ENCODE measurements at regions not wholly inside any gene's neighbourhood (a gene's known extent, or its start where the extent isn't known, plus 50 kb on each side); places are given as distances from the start of the nearest gene placed in this dataset.

DNA sequence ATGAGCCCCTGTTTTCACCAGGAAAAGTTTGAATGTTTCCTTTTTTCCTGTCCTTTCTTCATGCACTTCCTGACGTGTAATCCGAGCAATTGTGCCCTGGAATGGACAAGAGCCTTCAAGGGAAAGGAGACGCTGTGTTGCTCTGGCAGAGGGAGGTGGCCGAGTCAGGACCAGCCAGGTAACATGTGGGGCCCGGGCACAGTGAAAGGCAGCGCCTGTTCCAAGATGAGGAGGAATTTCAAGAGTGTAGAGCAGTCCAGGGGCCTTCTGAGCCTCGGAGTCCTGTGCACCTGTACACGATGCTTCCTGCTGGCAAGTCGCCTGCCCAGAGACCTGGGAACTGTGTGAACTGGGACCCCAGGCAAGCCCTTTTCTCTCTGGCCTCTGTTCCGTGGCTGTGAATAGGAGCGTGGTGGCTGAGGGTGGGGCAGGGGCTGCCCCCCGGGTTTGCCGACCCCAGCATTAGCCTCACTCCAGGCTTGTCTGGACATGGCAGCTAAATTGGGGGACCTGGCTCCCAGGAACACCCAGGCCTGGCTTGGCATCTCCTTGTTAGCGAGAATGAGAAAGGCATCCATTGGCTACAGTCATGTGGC is 92.0 kb downstream of the MYEOV start:
- peaks cover 4 to 14% (median 6%) of the 10 kb centered on the region in 3 donors for H3K9me3 ChIP-seq (ENCODE audit: control insufficient read depth in 3 of 3, low read length in 3 of 3)
- H3K27ac ChIP-seq (ENCODE audit: low read depth, low read length), result no peak overlapping the region
- no peaks in the 10 kb centered on the region for H3K36me3 ChIP-seq (ENCODE audit: control insufficient read depth in 3 of 3, insufficient read depth in 3 of 3, low read length in 3 of 3)
- peaks cover 2 to 6% (median 3%) of the 10 kb centered on the region in 3 donors for H3K4me1 ChIP-seq (ENCODE audit: control insufficient read depth in 3 of 3, insufficient read depth in 3 of 3, low read length in 3 of 3)
- H3K27me3 ChIP-seq (ENCODE audit: control insufficient read depth in 3 of 3, insufficient read depth in 3 of 3, low read length in 3 of 3), result peaks cover 0 to 5% (median 0%) of the 10 kb centered on the region in 3 donors
- no peak overlapping the region for H3K9ac ChIP-seq (ENCODE audit: low read depth in 1 of 3, low read length in 3 of 3)
- H3K4me3 ChIP-seq (ENCODE audit: low read length in 3 of 3), result no peak overlapping the region

DNA sequence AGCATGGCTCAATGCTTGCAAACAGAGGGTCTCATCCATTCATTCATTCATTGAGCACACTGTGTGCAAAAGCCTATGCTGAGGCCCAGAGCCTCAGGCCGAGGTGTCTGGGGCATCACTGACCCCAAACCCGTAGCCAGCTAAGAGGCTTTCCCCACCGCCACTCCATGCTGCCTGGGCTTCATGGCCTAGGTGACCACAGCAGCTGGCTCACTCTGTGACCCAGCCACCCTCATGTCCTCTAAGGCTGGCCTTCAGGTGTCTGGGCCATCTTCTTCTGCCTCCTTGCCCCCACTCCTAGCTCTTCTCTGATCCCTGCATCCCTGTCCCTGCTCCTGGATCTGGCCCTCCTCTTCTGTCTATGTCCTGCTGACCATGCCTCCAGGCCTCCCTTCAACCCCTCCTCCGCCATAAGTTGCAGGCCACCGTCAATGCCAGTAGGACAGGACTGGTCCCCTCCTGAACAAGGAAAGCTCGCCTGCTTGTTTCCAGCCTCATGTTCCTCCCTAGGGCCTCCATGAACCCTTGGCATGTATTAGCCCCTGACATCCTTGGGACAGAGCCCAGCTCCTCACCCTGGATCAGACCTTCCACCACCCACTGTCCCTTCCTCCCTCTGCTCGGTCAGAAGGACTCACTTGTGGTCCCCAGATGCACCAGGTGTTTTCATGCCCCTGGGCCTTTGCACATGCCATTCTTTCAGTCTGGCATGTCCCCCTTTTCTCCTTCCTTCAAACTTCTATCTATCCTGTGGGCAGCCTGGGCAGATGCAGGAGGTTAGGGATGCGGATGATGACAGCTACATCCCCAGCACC is 92.8 kb downstream of the MYEOV start:
- peaks cover 0 to 12% (median 4%) of the 10 kb centered on the region in 3 donors for H3K27me3 ChIP-seq (ENCODE audit: control insufficient read depth in 3 of 3, insufficient read depth in 3 of 3, low read length in 3 of 3)
- peaks cover 4 to 14% (median 6%) of the 10 kb centered on the region in 3 donors for H3K9me3 ChIP-seq (ENCODE audit: control insufficient read depth in 3 of 3, low read length in 3 of 3)
- no peaks in the 10 kb centered on the region for H3K36me3 ChIP-seq (ENCODE audit: control insufficient read depth in 3 of 3, insufficient read depth in 3 of 3, low read length in 3 of 3)
- H3K4me3 ChIP-seq (ENCODE audit: low read length in 3 of 3), result no peak overlapping the region
- H3K9ac ChIP-seq (ENCODE audit: low read depth in 1 of 3, low read length in 3 of 3), result no peak overlapping the region
- no peak overlapping the region for H3K27ac ChIP-seq (ENCODE audit: low read depth, low read length)
- peaks cover 0 to 5% (median 2%) of the 10 kb centered on the region in 3 donors for H3K4me1 ChIP-seq (ENCODE audit: control insufficient read depth in 3 of 3, insufficient read depth in 3 of 3, low read length in 3 of 3)

DNA sequence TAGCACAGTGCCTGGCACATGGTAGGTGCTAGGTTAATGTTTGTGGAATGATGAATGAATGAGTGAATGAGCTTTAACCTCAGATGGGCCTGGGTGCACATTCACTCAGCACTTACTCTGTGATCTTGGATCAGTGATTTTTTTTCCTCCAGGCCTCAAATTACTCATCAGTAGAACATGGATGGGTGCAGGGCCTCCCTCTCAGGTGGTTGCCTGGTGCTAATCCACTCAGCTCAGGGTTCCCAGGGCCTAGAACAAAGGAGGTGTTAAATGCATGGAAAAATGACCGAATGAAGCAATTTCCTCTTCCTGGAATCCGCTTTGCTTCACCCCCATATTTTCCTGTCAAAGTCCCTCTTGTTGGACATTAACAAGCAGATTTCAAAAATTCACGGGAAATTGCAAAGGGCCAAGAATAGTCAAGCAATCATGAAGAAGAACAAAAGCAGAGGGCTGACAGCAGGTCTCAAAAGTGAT is 93.5 kb downstream of the MYEOV start:
- no peak overlapping the region for H3K27ac ChIP-seq (ENCODE audit: low read depth, low read length)
- no peaks in the 10 kb centered on the region for H3K36me3 ChIP-seq (ENCODE audit: control insufficient read depth in 3 of 3, insufficient read depth in 3 of 3, low read length in 3 of 3)
- no peak overlapping the region for H3K9ac ChIP-seq (ENCODE audit: low read depth in 1 of 3, low read length in 3 of 3)

DNA sequence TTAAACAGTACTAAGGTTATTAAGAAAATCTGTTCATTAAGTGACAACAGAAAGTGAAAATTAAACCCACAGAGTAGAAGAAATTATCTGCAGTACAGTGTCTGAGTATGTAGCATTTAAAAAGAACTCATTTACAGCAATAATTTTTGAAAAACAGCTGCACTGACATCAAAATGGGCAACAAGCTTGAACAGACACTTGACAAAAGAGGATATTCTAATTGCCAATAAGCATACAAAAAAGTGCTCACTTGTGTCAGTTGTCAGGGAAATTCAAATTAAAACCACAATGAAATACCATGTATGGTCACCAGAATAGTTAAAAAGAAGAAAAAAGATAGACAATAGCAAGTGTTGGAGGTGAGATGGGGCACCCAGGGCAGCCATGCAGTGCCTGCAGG is 93.3 kb upstream of the LINC01488 start:
- H3K27me3 ChIP-seq (ENCODE audit: control insufficient read depth in 3 of 3, insufficient read depth in 3 of 3, low read length in 3 of 3), result peaks cover 4 to 18% (median 11%) of the 10 kb centered on the region in 3 donors
- no peak overlapping the region for H3K9ac ChIP-seq (ENCODE audit: low read depth in 1 of 3, low read length in 3 of 3)
- peaks cover 4 to 14% (median 6%) of the 10 kb centered on the region in 3 donors for H3K9me3 ChIP-seq (ENCODE audit: control insufficient read depth in 3 of 3, low read length in 3 of 3)
- no peak overlapping the region for H3K27ac ChIP-seq (ENCODE audit: low read depth, low read length)
- H3K4me1 ChIP-seq (ENCODE audit: control insufficient read depth in 3 of 3, insufficient read depth in 3 of 3, low read length in 3 of 3), result no peaks in the 10 kb centered on the region
- H3K4me3 ChIP-seq (ENCODE audit: low read length in 3 of 3), result no peak overlapping the region
- no peaks in the 10 kb centered on the region for H3K36me3 ChIP-seq (ENCODE audit: control insufficient read depth in 3 of 3, insufficient read depth in 3 of 3, low read length in 3 of 3)

More for the DNA sequence above, 93.5 kb downstream of the MYEOV start:
- H3K27me3 ChIP-seq (ENCODE audit: control insufficient read depth in 3 of 3, insufficient read depth in 3 of 3, low read length in 3 of 3), result peaks cover 0 to 14% (median 7%) of the 10 kb centered on the region in 3 donors
- peaks cover 4 to 14% (median 6%) of the 10 kb centered on the region in 3 donors for H3K9me3 ChIP-seq (ENCODE audit: control insufficient read depth in 3 of 3, low read length in 3 of 3)
- peaks cover 0 to under 1% (median 0%) of the 10 kb centered on the region in 3 donors for H3K4me1 ChIP-seq (ENCODE audit: control insufficient read depth in 3 of 3, insufficient read depth in 3 of 3, low read length in 3 of 3)
- no peak overlapping the region for H3K4me3 ChIP-seq (ENCODE audit: low read length in 3 of 3)

DNA sequence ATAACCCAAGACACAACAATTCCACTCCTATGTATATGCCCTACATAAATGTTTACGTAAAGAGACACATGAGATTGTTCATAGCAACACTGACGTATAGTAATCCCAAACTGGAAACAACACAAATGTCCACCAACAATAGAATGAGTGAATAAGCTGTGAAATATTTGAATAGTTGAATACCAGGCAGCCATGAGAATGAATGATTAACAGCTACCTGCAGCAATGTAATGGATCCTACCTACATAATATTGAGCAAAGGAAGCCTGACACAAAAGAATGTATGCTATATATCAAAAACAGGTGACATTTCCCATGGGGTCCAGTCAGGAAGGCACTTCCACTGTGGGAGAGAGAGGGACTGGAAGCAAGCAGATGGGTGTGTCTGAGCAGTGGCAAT is 92.8 kb upstream of the LINC01488 start:
- Histone ChIP-seq H3K9ac (ENCODE audit: low read depth in 1 of 3, low read length in 3 of 3) (no peak overlapping the region), H3K36me3 (ENCODE audit: control insufficient read depth in 3 of 3, insufficient read depth in 3 of 3, low read length in 3 of 3) (no peaks in the 10 kb centered on the region), H3K27ac (ENCODE audit: low read depth, low read length) (no peak overlapping the region), H3K4me1 (ENCODE audit: control insufficient read depth in 3 of 3, insufficient read depth in 3 of 3, low read length in 3 of 3) (no peaks in the 10 kb centered on the region), H3K27me3 (ENCODE audit: control insufficient read depth in 3 of 3, insufficient read depth in 3 of 3, low read length in 3 of 3) (peaks cover 4 to 22% (median 15%) of the 10 kb centered on the region in 3 donors), H3K9me3 (ENCODE audit: control insufficient read depth in 3 of 3, low read length in 3 of 3) (peaks cover 4 to 14% (median 6%) of the 10 kb centered on the region in 3 donors), H3K4me3 (ENCODE audit: low read length in 3 of 3) (no peak overlapping the region)

DNA sequence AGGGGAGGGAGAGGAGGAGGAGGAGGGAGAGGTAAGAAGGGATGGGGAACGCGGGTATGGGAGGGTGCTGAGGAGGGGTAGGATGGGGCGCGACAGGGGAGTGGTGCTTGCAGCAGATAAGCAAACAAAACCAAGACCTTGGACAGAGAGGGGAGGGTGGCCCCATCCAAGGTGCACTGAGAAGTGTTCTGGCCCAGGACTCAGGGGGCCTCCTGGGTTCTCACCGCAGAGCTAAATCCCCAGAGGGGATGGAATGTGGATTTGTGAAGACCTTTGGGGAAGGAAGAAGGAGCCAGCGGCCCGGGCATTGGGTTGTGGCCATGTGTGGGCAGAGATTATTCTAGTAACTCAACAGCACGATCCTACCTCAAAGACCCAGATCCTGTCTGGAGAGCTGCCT is 90.9 kb upstream of the LINC01488 start:
- Histone ChIP-seq H3K27ac (ENCODE audit: low read depth, low read length) (no peak overlapping the region), H3K4me3 (ENCODE audit: low read length in 3 of 3) (no peak overlapping the region), H3K36me3 (ENCODE audit: control insufficient read depth in 3 of 3, insufficient read depth in 3 of 3, low read length in 3 of 3) (no peaks in the 10 kb centered on the region), H3K27me3 (ENCODE audit: control insufficient read depth in 3 of 3, insufficient read depth in 3 of 3, low read length in 3 of 3) (peaks cover 4 to 30% (median 24%) of the 10 kb centered on the region in 3 donors), H3K4me1 (ENCODE audit: control insufficient read depth in 3 of 3, insufficient read depth in 3 of 3, low read length in 3 of 3) (no peaks in the 10 kb centered on the region), H3K9ac (ENCODE audit: low read depth in 1 of 3, low read length in 3 of 3) (no peak overlapping the region), H3K9me3 (ENCODE audit: control insufficient read depth in 3 of 3, low read length in 3 of 3) (peaks cover 4 to 14% (median 6%) of the 10 kb centered on the region in 3 donors)

DNA sequence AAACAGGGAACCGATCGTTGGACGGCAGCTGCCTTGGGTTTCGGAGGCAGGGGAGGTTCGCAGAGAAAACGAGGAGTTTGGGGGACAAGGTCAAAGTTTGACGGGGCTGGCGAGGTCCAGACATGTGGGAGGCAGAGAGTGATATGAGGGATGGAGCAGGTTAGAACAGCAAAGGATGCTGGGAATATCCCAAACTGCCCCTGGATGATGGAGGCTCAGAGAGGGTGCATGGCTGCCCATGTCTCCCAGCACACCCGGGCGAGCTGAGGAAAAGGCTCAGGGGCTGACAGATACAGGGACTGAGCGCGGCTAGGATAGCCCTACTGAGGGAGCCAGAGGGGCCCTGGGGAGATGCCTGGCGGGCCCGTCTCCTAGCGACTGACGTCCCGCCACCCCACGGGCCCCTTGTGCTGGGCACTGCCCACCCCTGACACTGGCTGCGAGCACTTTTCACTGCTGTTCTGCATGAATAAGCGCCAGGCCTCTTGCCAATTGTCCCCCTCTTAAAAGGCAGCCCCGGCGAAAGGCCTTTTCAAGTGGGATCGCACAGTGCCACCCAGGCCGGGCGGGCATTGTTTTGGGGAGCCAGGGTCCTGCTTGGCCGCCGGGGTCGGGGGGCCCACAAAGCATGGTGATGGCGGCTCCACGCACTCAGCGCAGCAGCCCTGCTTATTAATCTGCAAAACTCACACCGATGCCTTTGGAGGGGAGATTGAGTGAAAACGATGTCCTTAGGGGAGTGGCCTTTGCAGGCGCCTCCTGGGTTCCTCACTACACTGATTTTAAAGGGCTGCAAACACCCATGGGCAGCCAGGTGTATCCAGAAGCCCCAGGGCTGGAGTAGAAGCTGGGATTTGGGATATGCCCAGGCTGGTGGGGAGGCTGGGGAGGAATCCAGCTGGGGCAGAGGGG is 90.0 kb upstream of the LINC01488 start:
- Histone ChIP-seq H3K4me1 (ENCODE audit: control insufficient read depth in 3 of 3, insufficient read depth in 3 of 3, low read length in 3 of 3) (no peaks in the 10 kb centered on the region), H3K9me3 (ENCODE audit: control insufficient read depth in 3 of 3, low read length in 3 of 3) (peaks cover 4 to 14% (median 6%) of the 10 kb centered on the region in 3 donors), H3K36me3 (ENCODE audit: control insufficient read depth in 3 of 3, insufficient read depth in 3 of 3, low read length in 3 of 3) (no peaks in the 10 kb centered on the region), H3K9ac (ENCODE audit: low read depth in 1 of 3, low read length in 3 of 3) (no peak overlapping the region), H3K4me3 (ENCODE audit: low read length in 3 of 3) (no peak overlapping the region), H3K27me3 (ENCODE audit: control insufficient read depth in 3 of 3, insufficient read depth in 3 of 3, low read length in 3 of 3) (peaks cover 4 to 27% (median 24%) of the 10 kb centered on the region in 3 donors), H3K27ac (ENCODE audit: low read depth, low read length) (no peak overlapping the region)

DNA sequence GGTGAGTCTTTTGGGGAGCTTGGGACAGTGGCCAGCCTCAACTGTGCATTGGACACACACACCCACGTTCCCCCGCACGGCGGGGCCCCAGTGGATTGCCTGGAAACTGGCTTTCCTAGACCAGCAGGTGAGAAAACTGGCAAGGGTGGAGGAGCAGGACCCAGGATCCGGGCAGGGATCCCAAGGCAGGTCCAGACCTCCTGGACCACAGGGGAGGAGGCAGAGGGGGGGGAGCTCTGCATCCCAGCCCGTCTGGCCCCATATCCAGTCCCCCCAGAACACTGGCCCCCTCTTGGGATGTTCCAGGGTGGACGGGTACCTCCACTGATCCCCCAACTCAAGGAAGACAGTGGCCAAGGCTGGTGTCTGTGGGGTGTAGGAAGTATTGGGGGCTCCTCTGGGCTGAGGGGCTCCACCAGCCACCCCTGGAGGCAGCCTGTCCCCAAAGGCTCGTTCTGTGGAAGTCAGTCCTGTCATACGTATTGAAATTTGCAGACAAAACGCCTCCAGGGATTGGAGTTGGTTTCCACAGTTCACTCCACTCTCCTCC is 89.3 kb upstream of the LINC01488 start:
- Histone ChIP-seq H3K4me3 (ENCODE audit: low read length in 3 of 3) (no peak overlapping the region), H3K27ac (ENCODE audit: low read depth, low read length) (no peak overlapping the region), H3K27me3 (ENCODE audit: control insufficient read depth in 3 of 3, insufficient read depth in 3 of 3, low read length in 3 of 3) (peaks cover 4 to 27% (median 24%) of the 10 kb centered on the region in 3 donors), H3K36me3 (ENCODE audit: control insufficient read depth in 3 of 3, insufficient read depth in 3 of 3, low read length in 3 of 3) (no peaks in the 10 kb centered on the region), H3K9me3 (ENCODE audit: control insufficient read depth in 3 of 3, low read length in 3 of 3) (peaks cover 4 to 14% (median 6%) of the 10 kb centered on the region in 3 donors), H3K4me1 (ENCODE audit: control insufficient read depth in 3 of 3, insufficient read depth in 3 of 3, low read length in 3 of 3) (no peaks in the 10 kb centered on the region), H3K9ac (ENCODE audit: low read depth in 1 of 3, low read length in 3 of 3) (no peak overlapping the region)

DNA sequence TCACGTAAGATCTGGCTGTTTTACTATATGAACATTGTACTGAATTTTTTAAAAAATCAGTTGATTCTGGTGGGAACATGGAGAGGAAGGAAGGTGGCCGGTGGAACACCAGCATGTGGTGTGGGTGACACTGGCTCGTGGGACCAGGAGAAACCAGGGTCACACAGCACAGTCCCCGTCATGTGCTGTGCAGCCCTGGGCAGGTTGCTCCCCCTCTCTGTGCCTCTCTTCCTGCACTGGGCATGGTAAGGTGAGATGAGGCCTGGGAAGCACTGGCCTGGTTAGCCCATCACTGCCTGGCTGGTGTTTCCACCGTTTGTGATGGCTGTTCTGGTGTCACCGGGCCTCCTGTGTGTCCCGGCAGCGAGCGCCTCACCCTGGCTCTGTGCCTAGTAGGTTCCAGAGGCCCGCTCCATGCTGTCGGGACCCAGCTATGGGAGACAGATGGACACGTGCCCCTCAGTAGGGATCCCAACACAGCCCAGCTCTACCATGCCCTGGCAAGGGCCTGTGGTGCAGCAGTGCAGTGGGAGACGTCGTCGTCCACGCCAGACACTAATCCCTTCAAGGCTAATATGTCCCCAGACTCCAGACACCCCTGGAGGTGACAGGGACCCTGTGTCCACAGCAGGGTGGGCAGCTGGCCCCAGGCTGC is 88.2 kb upstream of the LINC01488 start:
- Histone ChIP-seq H3K9me3 (ENCODE audit: control insufficient read depth in 3 of 3, low read length in 3 of 3) (peaks cover 0 to 6% (median 4%) of the 10 kb centered on the region in 3 donors), H3K4me1 (ENCODE audit: control insufficient read depth in 3 of 3, insufficient read depth in 3 of 3, low read length in 3 of 3) (no peaks in the 10 kb centered on the region), H3K4me3 (ENCODE audit: low read length in 3 of 3) (no peak overlapping the region), H3K36me3 (ENCODE audit: control insufficient read depth in 3 of 3, insufficient read depth in 3 of 3, low read length in 3 of 3) (no peaks in the 10 kb centered on the region), H3K27ac (ENCODE audit: low read depth, low read length) (no peak overlapping the region), H3K9ac (ENCODE audit: low read depth in 1 of 3, low read length in 3 of 3) (no peak overlapping the region), H3K27me3 (ENCODE audit: control insufficient read depth in 3 of 3, insufficient read depth in 3 of 3, low read length in 3 of 3) (peaks cover 4 to 27% (median 24%) of the 10 kb centered on the region in 3 donors)
